GM21360 (cell line): ENCODE measurements at regions not wholly inside any gene's neighbourhood (a gene's known extent, or its start where the extent isn't known, plus 50 kb on each side); places are given as distances from the start of the nearest gene placed in this dataset.

Experiments
- ATAC-seq: cut with Tn5 transposase; IDR thresholded peaks from one replicate; pipeline ENCODE4 v1.9.1; 2021; ENCODE audit warnings: mild to moderate bottlenecking, moderate library complexity; ENCODE audit not compliant: unreplicated experiment

DNA sequence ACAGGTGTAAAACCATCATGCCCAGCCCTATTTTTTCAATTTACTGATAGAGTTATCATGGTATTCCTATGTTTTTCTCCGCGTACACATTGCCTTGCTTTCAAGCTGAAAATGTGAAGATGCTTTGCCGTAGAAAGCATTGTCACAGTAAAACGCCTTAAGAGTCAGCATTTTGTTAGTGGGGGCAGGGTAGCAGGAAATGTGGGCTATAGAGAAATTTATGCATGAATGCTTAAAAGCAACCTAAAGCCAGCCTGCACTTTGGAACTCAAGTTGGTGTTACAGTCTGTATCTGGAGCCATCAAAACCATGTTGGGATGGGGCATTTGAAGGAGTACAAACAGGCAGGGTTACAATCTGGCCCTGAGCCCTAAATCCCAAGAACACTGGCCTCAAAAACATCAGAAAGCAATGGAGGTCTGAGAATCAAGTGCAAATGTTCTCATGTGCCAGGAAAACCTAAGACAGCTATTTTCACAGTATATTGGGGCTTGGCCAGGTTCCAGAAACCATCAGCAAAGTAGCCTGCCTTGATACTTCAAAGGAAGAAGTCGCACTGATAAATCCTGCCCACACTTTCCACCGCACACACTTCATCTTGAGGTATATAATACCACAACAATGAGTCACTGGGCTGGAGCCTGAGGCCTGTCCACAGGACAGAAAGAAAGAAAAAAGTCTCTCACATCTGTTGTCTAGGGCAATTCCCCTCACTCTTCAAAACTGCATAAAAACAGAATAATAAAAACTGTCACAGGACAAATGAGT is 313.8 kb downstream of the ENC1 start:
- ATAC-seq: peak; percentile 83

DNA sequence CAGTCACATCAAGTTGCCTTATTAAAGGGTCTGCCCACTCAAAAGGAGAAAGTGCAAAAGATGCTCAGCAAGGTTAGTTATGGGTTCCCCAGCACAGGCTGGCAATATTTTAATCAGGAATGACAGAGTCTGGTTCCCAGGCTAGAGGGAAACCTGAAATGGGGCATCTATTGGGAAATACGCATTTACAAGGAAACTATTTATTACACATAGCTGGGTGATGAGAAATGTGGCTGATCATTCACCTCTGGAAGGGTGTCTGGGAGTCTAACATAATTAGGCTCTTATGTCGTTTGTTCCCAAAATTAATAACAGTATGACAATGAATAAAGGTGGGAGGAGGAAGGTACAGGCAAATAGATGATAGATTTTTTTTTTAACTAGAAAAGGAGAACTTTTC is 314.7 kb downstream of the ENC1 start:
- ATAC-seq: no peak

DNA sequence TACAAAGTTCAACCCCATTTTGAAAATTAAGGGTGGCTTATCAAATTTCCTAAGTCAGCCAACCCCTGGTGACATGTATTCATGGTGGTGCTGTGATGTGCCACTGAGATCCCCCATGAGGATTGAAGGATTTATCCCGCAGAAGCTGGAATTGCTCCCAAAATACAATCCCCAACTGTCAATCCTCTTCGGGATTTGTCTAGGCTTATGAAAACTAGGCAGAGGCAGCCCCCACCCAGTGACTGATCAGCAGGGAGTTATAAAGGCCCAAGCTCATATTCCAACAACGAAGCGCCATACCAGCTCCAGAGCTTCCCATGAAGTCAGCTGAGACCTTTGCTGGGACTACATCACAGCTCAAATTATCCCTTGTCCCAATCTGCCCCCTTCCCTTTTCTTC is 316.0 kb downstream of the ENC1 start:
- ATAC-seq: no peak

DNA sequence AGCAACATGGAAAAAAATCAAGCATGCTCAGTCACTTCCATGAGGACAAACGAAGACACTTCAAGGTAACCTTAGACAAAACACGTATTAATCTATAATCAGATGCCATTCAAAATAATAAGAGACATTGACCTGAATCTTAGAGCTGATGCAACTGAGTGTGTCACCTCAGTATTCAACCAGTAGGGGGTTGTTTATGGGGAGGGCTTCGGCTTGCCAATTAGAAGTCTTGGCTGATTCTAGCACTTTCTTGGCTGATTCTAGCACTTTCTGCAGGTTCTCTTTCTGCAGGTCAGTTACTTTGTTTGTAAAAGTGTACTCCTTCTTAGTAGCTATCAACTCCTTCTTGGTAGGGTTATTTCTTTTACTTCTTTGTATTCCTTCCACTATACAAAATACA is 317.6 kb downstream of the ENC1 start:
- ATAC-seq: no peak

DNA sequence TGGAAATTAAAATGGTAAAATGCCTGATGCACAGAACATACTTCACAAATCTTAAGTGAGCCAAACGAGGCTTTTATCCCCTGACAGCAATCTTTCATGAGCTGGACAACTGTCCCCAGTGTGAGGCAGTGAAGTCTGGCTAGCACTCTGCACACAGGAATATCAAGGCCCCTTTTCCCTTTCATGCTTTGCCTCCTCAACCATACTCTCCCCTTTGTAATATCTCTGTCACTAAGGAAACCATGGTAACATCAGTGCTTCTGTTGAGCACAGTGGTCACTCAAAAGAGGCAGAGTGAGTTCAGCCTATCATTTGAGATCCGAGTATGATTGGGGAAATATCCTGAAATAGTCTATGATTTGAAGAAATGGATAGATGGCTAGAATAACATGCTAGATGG is 318.3 kb downstream of the ENC1 start:
- ATAC-seq: no peak

DNA sequence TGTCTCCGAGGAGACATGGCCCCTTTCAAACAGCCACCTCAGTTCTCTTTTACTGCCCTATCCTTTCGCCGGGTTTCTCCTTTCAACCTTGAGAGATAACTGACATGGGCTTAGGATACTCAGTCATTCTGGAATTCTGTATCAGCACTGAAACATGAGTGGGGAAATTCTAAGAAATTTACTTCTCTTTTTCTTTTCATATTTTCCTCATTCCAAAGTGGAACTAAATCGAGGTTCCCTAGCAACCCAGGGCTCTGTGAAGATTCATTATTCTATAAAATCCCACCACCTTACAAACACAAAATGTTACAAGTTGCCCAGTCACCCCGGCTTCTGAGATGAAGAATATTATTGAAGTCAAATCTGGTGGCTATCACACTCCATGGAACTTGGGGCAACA is 319.2 kb downstream of the ENC1 start:
- no peak for ATAC-seq

DNA sequence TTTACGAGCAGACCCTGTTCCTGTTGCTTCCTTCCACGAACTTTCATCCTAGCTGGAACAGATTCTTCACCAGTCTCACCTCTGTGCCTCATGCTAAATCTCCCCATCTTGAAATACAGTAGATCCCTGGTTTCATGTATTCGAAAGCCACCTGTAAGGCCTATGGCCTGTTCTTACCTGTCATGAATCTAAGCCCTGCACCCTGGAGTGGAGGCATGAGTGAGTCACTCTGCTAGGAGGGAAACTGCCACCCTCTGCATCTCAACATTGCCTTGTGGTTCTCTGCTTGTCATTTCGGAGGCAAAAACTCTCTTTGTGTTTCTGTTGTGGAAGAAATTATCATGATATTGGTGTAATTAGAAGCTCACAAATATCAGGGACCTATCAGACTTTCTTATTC is 320.0 kb downstream of the ENC1 start:
- ATAC-seq: no peak

DNA sequence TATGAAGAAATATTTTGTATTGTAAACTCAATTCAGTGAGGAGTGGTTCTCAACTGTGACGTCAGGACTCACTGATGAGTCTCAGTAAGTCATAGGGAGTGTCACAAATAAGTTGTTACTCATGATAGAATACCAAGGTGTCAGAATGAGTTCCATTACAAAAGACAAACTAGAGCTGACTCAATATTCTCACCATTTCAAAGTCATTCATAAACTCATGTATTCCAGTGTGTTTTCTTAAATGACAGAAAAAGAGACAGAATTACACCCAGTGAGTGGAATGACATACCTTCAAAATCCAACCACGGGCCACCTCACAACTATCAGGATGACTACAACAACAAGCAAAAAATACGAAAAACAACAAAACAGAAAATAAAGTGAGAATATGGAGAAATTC is 321.5 kb downstream of the ENC1 start:
- no peak for ATAC-seq

DNA sequence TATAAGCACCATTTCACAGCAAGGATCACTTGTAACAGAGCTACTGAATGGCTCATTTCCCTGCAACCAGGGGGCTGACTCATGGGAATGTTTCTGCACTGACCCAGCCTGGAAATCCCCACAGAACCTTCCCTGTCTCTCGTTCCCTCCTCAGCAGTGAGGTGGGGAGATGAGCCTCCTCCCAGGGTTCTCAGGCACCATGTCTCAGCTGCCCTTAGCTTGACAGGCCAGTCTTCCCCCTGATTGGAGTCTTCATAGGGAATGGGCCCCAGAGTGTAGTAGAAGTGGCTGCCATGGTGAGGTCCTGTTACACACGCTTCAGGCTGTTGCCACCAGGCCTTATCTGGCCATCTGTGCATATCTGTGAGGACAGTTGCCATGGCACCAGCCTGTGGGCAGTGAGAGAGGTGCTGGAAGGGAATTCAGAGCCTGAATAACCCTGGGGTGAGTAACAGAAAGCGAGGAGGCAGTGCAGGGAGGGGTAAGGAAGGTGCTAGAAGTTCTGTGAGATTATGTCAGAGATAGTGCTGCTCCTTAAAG is 324.4 kb downstream of the ENC1 start:
- no peak for ATAC-seq

DNA sequence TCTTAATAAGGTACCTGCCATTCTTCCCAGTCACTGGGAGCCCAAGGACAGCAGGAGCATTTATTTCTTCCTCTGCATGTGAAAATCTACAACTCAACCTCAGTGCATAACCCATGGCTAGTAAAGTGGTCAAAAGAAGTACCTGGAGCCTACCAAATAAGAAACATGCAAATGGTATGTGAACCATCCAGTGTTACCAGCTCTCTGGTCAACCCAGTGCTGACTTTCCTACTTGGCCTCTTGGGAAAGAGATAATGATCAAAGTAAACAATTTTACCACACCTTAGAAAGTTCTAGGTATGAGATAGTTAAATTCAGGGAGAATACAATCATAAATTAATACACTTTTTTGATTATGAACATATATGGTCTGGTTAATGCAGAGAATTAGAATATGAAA is 325.6 kb downstream of the ENC1 start:
- no peak for ATAC-seq

DNA sequence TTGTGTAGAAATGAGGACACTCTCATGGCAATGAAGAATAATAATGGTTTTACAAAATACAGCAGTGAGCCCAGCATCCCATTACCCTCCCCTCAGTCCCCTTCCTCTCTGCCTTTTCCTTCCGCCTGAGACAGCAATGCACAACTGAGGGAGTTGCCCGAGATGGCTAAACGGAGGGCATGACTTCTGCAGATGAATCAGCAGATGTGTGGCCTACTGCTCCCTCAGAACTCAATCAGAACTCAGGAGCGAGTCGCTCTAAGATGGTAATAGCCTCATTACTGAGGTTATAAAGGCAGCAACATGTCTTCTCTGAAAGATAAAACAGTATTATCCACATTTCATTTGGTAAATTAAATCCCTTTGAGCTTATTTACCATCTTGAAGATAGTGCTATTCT is 326.6 kb downstream of the ENC1 start:
- no peak for ATAC-seq

DNA sequence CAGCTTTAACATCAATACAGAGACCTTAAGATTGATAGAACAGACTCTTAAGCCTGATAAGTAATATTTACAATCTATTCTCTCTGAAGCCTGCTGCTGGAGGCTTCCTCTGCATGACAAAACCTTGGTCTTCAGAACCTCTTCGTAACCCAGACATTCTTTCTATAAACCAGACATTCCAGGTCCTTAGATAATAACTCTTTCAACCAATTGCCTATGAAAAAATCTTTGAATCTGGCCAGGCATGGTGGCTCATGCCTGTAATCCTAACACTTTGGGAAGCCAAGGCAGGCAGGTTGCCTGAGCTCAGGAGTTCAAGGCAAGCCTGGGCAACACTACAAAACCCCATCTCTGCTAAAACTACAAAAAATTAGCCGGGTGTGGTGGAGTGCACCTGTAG is 327.8 kb downstream of the ENC1 start:
- no peak for ATAC-seq

DNA sequence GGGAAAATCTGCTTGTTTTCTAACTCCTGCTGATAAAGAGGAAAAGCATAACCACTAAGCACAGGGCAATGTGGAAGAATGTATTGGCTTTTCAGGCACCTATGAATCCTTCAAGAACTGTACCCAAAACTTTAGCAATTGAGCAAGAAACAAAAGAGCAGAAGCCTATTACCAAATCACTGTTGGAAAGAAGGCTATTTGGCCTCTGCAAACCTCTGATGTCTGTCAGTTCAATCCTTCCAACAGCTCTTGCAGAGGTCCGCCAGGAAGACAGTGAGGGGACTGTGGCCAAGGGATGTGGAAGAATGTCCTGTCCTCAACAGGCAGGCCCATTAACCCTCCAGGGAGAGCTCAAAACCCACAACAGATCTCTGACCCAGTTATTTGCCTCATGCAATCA is 328.6 kb downstream of the ENC1 start:
- no peak for ATAC-seq

DNA sequence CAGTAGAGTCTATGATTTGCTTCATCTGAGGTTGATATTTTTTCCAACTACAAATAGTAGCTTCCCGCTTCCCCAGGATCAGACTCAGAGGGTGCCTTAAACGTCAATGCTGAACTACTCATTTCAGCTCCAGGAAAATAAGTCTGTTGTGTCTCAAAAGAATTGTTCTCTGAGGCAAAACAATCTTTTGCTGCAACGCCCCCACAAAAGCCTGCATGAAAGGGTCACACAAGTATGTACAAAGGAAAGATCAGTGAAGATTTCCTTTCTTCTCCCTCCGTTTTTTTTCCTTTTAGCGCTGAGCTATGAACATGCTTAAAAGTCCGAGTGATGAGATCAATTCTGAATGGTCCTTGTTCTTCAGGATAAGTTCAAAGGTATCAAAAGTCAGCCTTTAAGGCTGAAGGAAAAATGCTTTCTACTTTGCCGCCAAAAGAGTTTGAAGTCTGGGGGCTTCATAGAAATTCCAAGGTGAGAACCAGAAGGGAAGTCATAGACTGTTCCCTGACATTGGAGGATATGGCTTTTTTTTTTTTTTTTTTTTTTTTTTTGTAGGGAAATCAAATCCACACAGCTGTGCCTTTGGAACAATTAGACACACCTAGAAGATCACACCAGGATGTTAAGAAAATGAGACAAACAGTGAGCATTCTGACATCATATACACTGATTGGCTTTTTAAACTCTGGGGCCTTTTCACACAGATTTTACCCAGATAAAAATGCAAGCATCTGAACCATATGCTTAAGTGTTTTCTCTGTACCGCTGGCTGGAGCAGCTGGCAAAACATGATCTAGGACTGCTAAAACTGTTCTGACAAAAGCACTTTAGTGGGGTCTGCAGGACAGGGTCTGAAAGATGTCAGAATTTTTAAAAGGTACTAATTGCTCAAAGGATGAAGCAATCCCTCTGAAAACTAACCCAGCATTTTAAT is 329.3 kb downstream of the ENC1 start:
- no peak for ATAC-seq

DNA sequence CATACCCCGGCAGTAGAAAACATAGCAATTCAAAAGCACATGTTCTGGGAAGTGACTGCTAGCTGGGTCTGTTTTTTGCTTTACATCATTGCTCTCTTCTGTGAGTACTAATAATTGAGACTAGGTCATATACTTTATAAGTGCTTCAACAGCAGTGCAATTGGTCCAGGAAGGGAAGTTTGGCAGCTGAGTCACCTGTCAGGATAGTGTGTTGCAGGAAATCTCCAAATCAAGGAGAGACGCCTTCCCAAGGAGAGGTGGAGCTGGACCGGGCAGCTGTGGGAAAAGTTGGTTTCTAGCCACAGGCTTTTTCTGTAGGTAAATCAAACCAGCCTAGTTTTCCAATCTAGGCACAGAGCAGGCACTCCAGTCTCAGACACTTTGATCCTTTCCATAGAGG is 330.1 kb downstream of the ENC1 start:
- ATAC-seq: no peak

DNA sequence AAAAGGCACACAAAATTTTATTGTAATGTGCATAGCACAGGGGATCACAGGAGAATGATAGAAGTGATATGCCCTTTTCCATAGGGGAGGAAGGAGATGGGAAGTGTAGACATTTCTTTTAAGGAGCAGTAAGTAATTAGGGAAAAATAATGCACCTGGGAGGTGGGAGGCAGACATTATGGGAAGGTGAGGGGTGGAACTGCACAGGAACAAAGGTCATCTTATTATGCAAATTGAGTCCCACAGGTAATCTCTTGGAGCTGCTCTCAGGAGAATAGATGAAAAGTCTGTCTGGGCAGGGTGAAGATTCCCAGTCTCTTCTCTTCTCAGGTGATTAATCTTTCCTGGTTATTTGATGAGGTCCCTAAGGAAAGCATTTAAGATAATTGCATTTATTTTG is 331.5 kb downstream of the ENC1 start:
- ATAC-seq: no peak

DNA sequence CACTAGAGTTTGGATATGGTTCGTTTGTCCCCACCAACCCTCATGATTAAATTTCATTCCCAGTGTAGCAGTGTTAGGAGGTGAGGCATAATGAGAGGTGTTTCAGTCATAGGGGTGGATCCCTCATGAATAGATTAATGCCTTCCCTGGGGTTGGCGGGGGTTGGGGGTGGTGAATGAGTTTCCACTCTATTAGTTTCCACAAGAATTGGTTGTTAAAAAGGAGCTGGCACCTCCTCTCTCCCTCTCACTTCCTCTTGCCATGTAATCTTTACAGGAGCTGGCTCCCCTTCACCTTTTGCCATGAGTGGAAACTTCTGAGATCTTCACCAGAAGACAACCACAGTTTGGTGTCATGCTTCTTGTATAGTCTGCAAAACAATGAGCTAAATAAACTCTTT is 333.7 kb downstream of the ENC1 start:
- no peak for ATAC-seq

DNA sequence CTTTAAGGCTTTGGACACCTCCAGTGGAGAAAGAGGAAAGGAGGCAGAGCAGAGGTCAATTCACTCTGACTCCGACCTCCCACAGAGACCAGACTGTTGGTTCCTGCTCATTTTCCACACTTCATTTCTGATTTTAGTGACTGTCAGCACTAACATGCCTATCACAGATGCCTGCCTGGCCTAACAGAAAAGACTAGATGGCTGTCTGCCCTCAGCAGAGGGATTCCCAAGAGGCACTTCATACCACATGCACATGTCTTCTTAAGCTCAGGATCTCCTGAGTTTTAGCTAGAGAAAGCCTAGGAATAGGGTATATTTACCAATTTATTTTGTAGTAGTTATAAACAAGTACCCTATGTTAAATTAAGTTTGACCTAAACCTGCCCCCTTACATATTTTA is 336.0 kb downstream of the ENC1 start:
- ATAC-seq: no peak

DNA sequence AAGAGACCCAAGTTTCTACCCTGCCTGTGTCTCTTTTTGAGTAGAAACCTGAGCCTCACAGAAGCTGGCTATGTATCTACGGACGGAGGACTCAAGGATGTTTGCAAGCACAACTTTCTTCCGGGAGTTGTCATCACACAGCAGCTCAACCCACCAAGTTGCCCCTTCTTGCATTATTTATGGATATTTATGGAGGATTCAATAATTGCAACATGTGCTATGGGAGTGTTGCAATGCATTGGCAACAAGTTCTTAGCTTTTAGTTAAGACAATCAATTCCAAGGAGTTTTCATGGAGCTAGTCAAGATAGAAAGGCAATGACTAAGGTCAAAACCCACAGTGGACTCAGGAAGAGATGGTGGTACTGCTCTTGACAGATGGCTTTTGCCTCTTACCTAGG is 336.9 kb downstream of the ENC1 start:
- no peak for ATAC-seq

DNA sequence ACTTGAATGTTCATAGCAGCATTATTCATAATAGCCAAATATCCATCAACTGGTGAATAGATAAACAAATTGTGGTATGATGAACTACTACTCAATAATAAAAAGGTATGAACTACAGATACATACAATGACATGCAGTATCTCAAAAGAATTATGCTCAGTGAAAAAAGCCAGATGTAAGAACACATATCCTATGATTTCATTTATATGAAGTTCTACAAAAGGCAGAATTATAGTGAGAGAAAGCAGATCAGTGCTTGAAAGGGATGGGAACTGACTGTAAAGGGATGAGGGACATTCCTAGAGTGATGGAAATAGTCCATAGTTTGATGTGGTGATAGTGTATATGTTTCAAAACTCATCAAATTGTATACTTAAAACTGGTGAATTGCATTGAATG is 339.0 kb downstream of the ENC1 start:
- no peak for ATAC-seq

DNA sequence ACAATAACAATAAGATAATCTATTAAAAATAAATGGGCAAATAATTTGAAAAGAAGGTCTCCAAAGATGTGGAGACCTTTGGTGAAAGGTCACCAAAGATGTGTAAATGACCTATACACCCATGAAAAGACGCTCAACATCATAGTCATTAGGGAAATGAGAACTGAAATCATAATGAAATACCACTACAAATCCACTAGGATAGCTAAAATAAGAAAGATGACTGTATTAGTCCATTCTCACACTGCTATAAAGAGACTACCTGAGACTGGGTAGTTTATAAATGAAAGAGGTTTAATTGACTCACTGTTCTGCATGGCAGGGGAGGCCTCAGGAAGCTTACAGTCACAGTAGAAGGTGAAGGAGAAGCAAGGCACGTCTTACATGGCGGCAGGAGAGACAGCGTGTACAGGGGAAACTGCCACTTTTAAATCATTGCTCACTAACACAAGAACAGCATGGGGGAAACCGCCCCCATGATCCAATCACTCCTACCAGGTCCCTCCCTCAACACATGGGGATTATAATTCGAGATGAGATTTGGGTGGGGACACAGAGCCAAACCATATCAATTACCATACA is 339.6 kb downstream of the ENC1 start:
- no peak for ATAC-seq

DNA sequence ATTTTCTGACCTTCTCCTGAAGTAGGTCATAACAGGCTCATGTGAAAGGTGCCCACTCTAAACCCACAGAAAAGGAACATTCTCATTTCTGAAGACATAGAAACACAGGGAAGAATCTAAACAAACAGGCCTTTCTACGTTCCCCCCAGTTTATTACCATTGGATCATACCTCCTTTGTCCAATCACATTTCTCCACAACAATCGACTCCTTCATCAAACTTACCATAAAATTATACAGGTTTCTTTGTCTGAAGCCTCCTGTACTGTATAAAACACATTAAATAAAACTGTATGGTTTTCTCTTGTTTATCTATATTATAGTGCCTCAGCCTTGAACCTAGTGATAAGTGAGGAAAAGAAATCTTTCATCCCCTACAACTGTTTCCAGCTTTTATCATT is 340.7 kb downstream of the ENC1 start:
- ATAC-seq: no peak
